GM21423 (cell line): ENCODE measurements at regions not wholly inside any gene's neighbourhood (a gene's known extent, or its start where the extent isn't known, plus 50 kb on each side); places are given as distances from the start of the nearest gene placed in this dataset.
"Not testable (repeated sequence)": the region's sequence is repeated elsewhere in the genome, so short reads cannot be mapped to it uniquely, and the experiment has no call there.

Experiments used
- ATAC-seq: cut with Tn5 transposase; IDR thresholded peaks from one replicate; pipeline ENCODE4 v1.9.1; 2021; ENCODE audit warnings: mild to moderate bottlenecking, moderate library complexity; ENCODE audit not compliant: unreplicated experiment

DNA sequence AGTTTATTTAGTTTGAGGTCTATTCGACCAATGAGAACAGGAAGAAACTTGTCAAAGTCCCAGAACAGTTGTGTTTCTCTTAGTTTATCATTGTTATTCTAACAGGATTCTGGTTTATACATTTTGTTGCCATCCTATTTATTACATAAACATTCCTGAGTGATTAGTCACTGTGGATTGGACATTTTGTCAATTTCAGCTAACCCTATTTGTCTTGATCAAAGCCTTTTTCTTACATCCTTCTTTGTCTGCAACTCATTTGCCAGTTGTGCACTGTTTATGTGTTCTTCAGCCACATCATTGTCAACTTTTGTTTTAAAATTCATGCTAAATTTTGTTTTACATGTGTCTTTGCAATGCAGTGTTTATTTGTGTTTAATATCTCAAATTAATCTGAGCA is 886.0 kb upstream of the SLC10A2 start:
- ATAC-seq: no peak

DNA sequence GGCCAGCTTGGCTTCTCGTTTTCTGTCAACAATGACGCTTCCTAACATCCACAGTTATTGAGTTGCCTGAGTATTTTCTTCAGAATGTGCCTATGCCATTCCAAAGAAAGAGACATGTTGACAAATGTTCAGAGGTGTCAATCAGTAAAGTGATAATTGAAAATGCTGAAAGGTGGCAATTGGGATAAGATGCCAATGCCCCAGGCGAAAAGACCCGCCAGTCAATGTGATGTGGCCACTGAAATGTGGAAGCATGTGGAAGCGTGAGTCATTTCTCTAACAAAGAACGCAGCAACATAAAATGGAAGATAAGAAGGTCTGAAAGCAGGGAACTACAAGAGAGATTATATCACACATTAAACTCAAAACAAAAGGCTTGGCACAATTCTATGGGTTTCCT is 882.2 kb upstream of the SLC10A2 start:
- no peak for ATAC-seq

DNA sequence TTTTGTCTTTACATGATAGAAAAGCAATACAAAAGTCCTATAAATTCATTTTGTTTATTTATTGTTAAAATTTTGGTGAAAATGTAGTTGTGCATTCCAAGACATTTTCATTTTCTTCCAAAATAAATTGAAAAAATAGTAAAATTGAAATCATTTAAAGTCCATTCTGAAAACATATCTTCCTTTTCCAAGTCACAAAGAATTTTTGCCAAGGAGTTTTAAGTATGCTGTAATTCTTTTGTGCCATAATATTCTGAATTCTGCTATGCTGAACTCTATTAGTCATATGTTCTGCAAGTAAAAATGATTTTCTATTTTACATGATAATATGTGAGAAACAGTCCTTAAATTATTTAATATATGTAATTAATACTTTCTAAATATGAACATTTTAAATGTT is 879.6 kb upstream of the SLC10A2 start:
- ATAC-seq: no peak

DNA sequence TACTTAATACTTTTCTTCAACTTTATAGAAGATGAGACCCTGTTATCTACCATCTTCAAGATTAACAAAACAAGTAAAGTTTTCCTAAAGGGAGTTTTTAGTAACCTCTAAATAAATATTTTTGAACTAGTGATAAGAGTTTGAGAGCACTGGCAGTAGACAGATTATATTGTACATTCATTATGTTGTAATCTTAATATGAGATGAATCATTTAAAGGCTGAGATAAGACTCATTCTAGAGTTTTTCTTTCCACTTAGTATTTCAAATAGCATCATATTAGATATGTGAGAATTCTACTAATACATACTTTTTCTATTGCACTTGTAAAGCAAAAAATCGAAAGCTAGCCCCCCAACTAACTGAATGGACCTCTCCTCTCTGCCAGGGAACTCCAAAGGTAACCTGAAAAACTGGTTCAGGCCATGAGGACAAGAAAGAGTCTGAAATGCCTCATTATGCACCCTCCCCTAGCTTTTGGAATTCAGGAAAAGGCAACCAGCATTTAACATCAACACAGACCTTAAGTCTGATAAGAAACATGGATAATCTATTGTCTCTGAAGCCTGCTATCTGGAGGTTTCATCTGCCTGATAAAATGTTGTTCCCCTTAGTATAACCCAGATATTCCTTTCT is 875.4 kb upstream of the SLC10A2 start:
- ATAC-seq: no peak

DNA sequence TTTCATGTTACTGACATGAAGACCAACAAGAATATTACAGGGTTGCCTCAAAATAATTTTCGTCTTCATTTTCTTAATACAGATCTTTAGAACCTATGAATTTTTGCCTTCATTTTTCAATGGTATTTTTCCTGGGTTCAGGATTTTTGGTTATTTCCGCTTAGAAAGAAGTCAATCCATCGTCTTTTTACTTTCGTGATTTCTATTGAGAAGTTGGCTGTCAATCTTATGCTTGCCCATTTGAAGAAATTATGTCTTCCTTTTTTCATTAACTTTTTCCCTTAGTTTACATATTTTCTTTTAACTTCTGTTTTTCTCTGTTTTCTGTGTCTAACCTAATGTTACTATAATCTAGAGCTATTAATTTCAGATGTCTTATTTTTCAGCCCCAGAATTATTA is 868.9 kb upstream of the SLC10A2 start:
- ATAC-seq: no peak

DNA sequence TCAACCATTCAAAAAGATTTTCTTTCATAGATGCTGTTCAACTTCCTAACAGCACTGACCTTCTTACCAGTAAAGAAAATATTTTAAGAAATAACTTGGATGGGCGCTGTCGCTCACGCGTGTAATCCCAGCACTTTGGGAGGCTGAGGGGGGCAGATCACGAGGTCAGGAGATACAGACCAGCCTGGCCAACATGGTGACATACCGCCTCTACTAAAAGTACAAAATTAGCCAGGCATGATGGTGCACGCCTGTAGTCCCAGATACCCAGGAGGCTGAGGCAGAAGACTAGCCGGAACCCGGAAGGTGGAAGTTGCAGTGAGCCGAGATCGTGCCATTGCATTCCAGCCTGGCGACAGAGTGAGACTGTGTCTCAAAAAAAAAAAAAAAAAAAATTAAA is 865.7 kb upstream of the SLC10A2 start:
- ATAC-seq: no peak

DNA sequence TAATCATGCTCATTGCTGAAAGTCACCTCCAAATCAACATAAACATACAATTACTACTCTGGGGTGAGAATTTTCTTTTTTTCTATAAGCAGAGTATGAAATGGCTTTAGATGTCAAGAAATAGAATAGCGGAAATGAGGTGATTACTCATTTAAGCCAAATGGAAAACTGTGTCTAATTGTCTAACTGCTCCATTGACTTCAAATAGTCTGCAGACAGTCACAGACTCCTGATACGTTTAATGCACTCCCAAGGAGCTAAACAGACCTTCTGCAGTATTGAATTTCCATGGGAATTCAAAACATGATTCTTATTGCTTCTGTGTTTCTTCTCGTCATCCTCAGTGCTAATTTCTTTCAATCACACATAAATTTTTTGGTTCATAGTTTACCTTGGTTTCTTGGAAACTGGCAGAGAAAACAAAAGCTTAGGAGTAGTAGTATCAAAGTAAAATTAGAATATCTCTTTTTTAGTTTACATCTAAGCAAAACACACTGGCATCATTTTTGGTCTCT is 865.2 kb upstream of the SLC10A2 start:
- no peak for ATAC-seq

DNA sequence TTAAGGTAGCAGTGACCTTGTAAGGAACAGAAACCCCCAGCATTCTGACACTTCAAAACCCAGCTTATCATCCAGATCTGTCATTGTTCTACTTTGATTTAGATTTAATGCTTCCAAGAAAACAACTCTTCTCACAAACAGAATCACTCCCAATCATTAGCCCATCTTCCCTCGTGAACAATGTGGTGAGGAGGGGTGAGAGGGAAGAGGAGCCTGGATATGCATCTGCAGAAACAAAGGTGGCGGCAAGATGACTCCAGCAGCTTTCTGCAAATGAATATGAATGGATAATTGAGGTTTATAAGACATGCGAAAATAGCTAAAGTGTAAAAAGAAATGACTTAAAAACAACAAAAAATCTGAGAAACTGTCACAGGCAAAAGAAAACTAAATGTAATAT is 859.9 kb upstream of the SLC10A2 start:
- no peak for ATAC-seq

DNA sequence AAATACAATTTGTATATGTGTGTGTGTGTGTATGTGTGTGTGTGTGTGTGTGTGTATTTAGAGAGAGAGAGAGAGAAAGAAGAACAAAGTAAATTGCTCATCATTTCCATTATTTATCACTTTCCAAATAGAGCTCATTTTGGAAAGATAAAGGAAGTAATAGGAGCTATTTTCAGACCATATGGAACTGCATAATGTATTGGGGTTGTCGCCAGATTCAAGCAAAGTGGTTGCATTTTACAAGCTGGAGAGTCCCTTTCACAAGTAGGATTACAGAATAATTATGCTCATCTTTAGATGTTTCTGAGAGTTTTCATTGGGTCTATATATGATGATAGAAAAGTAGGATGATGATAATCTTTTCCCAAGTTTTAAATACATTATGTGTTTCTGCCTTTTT is 842.7 kb upstream of the SLC10A2 start:
- no peak for ATAC-seq

DNA sequence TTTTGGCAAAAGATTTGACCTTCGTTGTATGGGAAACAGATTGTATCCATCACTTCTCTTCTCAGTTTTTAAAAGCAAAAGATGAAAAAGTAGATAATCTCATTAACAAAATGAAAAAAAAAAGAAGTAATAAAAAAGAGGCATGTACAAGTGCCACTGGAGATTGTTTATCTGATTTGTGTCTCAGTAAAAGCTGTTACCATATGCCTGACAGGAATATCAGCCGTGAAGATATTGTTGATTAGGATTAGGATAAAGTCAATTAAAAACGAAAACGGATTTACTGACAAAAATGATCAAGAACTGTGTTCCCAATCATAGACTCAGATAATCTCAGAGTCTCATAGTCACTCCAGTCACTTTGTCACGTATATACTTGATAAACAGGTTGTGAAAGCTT is 842.1 kb upstream of the SLC10A2 start:
- no peak for ATAC-seq

DNA sequence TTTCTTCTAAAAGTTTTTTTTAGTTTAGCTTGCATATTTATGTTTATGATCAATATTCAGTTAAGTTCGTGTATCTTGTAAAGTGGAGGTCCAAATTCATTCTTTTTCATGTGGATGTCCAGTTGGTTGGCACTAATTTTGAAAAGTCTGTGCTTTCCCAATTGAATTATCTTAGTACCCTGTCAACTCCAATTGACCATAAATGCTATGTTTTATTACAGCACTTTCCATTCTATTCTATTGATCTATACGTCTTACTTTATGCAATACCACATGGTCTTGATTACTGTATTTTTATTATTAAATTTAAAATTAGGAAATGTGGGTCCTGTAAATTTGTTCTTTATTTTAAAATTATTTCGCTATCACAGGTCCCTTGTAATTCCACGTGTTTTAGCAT is 837.6 kb upstream of the SLC10A2 start:
- no peak for ATAC-seq

DNA sequence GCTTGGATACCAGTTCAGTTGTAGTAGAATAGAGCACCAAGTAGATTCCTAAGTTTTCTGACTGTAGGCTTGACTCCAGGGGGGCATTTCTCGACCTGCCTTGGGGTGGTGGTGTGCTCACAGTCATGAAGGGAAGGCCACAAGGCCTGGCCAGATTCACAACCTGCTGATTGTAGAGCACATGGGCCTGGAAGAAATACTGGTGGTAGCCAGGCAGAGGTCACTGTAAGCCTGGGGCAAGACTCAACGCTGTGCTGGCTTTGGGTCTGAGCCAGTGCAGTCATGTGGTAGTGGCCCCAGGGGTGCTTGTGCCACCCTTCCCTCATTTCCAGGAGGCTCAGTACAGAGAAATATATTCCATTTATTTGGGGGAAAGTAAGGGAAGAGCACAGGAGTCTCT is 832.3 kb upstream of the SLC10A2 start:
- no peak for ATAC-seq

DNA sequence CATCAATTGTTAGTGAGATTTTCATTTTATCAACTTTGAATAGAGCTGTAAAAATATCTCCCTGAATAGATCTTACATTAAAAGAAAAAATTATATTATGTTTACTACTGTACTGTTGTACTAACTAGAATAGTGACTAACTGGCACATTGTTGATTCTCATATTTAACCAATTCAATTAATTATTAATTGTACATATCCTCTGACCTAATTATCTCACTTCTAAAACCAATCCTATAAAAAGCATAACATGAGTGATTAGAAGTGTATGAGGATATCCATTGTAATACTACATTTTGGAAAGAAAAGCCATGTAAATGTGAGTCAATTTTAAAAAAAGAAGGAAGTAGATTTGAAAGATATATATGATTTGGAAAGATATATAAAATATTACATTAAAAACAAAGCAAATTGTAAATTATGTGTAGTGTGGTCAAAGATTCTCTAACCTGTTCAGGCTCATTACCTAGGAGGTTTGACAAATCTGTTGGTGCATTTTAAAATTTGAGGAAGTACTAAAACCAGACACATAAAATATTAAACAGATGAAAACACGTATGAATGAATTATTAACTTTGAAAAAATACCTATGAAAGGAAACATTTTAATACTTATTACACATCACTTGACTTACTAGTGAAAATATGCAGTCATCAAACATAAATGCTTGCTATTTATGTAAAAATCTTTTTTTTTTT is 829.8 kb upstream of the SLC10A2 start:
- ATAC-seq: peak; percentile 47

DNA sequence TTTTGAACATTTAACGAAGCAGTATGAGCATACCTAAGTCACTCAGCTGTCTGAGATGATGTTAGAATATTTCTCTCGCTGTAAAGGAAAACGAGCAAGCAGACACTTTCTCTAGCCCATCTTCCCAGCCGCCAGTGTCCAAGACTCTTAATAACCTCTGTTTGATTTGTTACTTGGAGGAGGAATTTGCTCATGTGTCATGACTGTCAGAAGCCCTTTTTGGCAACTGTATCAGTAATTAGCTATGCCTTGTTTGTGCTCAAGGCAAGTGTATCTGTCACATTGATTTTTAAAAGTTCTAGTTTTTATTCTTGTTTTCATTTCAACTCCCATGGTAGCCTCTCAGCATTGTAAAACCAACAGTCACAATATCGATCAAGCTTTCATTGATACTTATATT is 828.4 kb upstream of the SLC10A2 start:
- no peak for ATAC-seq

DNA sequence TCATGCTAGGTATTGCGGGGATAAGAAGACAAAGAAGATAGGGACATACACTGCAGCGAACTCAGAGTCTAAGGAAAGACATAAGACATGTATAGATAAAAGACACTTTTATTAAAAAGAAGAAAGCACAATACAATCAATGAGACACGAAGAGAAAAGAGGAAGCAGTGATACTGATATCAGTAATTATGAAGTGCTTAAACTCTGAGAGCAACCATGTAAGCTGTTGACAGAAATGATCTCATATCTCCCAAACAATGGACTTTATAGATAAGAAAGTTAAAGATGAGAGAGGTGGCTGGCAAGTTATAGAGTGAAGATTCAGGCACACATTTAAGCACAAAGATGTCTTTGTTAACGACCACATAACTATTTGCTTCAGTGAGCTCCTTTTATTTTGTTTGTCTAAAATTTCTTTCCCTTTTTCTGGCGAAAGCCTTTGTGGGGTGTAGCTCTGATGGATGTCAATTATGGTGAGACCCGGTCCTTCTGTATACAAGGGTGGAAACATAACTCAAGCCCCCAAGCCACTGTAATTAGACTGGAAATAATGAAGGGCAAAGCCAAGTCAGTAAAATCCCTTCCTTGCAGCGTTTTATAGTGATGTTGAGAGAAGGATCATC is 818.0 kb upstream of the SLC10A2 start:
- ATAC-seq: no peak

DNA sequence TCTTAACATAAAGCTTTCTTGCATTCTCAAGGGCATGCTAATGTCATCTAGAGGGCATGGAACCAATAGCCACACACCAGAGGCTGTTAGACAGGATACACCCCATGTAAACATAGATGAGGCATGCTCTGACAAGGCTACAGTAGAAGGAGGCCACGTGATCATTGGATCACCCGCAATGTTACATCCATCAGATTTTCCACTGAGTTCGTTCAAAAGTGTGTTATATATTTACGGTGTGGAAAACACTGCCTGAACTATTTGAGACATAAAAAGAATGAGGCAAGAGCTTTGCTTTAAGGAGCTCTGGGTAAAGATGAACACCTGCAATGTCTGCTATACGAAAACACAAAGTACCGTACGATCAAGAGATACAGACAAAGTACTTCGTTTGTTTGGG is 817.5 kb upstream of the SLC10A2 start:
- no peak for ATAC-seq

DNA sequence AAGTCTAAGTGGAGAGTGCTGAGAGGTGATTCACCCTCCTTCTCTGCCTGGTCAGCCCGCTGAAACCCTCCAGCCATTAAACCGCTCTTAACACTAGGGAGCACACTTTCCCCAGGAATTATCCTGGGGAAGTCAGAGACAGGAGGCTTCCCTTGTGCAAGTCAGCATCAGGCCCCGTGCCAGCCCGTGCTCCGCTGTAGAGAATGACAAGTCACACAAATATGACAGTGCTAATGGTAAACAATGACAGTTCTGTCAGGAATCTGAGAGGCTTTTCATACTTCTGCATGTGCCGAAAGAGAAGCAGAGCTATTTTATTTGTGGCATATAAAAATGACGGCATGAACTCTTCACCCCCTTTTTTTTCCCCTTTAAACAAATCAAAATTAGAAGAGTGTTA is 816.9 kb upstream of the SLC10A2 start:
- no peak for ATAC-seq

DNA sequence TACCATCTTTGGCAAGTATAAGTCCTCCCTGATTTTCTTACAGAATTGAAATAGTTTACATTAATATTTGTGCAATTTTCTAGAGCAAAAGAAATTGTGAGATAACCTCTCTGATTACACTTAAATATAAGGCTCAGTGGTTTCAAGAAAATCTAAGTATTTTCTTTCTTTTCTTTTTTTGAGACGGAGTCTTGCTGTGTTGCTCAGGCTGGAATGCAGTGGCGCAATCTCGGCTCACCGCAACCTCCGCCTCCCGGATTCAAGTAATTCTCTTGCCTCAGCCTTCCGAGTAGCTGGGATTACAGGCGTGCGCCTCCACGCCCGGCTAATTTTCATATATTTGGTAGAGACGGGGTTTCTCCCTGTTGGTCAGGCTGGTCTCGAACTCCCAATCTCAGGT is 813.9 kb upstream of the SLC10A2 start:
- ATAC-seq: not testable (repeated sequence)

DNA sequence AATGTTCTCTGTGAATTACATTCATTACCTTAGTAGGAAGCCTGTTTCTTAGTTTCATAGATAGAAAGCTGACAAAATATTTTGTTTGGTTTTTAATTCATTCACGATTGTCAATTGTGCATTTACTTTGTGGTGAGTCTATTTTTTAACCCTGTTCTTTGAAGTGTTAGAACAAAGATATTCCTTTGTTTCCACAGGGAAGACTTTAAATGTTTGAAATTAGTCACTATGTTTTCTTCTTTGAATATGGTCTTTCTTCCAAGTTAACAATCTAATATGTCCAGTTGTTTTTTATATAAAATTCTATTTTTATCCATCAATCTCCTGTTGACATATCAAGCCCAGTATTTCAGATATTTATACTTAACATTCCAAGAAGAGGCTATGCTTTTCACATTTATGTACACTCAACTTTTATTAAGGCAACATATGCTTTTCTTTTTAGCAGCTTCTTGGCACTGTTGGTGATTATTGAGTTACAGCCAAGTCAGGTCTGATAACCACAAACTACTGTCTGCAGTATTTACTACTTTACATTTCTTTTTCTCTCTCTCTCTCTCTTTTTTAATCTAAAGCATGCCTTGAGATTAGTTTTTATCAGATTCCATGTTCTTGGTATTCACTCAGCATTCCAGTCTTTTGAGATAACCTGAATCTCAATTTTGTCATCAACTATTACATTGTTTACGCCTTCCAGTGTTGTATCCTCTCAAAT is 812.8 kb upstream of the SLC10A2 start:
- ATAC-seq: no peak

DNA sequence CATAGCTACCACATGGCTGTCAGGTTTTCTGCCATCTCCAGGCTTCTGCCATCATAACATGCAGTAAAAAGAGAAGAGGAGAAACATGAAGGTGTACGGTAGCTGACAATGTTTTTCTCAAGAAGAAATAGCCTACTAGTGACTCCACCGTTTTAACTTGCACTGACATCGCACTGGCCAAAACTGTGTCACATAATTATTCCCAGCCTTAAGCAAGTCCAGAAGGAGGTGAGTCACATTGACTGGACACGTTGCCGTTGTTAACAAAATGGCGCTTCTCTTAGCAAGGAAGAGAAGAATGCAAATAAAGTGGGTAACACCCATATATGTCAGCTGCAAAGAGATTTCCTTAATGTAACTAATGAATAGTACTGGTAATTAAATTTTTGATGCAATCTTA is 810.4 kb upstream of the SLC10A2 start:
- ATAC-seq: no peak

DNA sequence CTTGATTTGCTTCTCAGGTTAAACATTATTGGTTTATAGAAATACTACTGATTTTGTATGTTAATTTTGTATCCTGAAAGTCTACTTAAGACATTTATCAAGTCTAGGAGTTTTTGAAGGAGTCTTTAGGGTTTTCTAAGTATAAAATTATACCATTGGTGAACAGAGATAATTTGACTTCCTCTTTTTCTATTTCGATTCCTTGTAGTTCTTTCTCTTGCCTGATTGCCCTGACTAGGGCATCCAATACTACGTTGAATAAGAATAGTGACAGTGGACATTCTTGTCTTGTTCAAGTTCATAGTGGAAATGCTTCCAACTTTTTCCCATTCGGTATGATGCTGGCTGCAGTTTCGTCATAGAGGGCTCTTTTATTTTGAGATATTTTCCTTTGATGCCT is 807.5 kb upstream of the SLC10A2 start:
- no peak for ATAC-seq

DNA sequence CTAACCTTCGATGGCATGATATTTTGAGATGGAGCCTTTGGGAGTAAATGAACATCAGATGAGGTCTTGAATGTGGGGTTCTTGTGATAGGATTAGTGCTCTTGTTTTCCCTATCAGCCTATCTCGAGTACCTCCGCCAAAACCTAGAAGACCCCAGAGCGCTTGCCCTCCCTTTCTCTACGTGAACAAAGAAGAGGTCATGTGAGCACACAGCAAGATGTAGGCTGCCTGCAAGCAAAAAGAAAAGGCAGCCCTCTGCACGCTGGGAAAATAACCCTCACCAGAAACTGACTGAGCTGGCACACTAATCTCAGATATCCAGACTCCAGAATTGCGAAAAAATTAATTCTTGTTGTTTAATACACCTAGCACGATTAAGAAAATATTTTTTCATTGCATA is 799.8 kb upstream of the SLC10A2 start:
- no peak for ATAC-seq
